Kidney (tissue), 13 donors: ENCODE measurements at regions not wholly inside any gene's neighbourhood (a gene's known extent, or its start where the extent isn't known, plus 50 kb on each side); places are given as distances from the start of the nearest gene placed in this dataset.

Experiments used
- DNase-seq, 5 donors: peaks; one replicate each; pipeline ENCODE4 v3.0.0-alpha.2; 2013 to 2020
- FAIRE-seq: peaks from 2 replicates; lab custom pipeline; 2012; peaks lifted over from hg19 to GRCh38; lab: Jason Lieb, UNC
- H3K27ac ChIP-seq, 2 donors: one replicate each; pipeline ENCODE4 v1.7.0; 2013; ENCODE audit warnings: low read depth in 2 of 2, low read length in 2 of 2, inconsistent platforms in 1 of 2
- H3K27me3 ChIP-seq: one replicate; pipeline ENCODE4 v1.7.1; 2013; ENCODE audit warnings: low read length, inconsistent platforms; ENCODE audit not compliant: control insufficient read depth, insufficient read depth
- H3K36me3 ChIP-seq, 3 donors: one replicate each; pipeline versions ENCODE4 v1.7.0 to v1.7.1; 2013; ENCODE audit warnings: low read length in 3 of 3, control low read depth in 1 of 3, inconsistent platforms in 1 of 3; ENCODE audit not compliant: insufficient read depth in 3 of 3, control insufficient read depth in 2 of 3
- H3K4me1 ChIP-seq, 3 donors: one replicate each; pipeline versions ENCODE4 v1.7.0 to v1.7.1; 2013; ENCODE audit warnings: low read length in 3 of 3, inconsistent platforms in 1 of 3, low read depth in 1 of 3; ENCODE audit not compliant: control insufficient read depth in 2 of 3, insufficient read depth in 2 of 3
- H3K4me3 ChIP-seq, 3 donors: one replicate each; pipeline versions ENCODE4 v1.7.0 to v1.8.1; 2013; ENCODE audit warnings: low read length in 3 of 3, control low read depth in 1 of 3, inconsistent platforms in 1 of 3
- H3K9ac ChIP-seq, 3 donors: one replicate each; pipeline versions ENCODE4 v1.7.0 to v1.7.1; 2013; ENCODE audit warnings: low read length in 3 of 3, control low read depth in 1 of 3, inconsistent platforms in 1 of 3
- H3K9me3 ChIP-seq, 3 donors: one replicate each; pipeline versions ENCODE4 v1.7.0 to v1.7.1; 2013; ENCODE audit warnings: low read length in 3 of 3, control low read depth in 1 of 3, inconsistent platforms in 1 of 3; ENCODE audit not compliant: control insufficient read depth in 2 of 3, insufficient read depth in 1 of 3
- CTCF ChIP-seq: IDR thresholded peaks from 3 replicates; pipeline ENCODE4 v1.5.1; 2012; ENCODE audit warnings: mild to moderate bottlenecking, moderate library complexity, borderline replicate concordance; ENCODE audit not compliant: insufficient read depth; ENCODE audit errors: extremely low read depth
- intact Hi-C: fragments of 100-400 bp; cut with DNase I; formaldehyde crosslinking; loops from one replicate; pipeline ENCODE4 v1.11.1; 2022
- donor health status: control.
- donor health status: control.
- donor health status: control.
- donor health status: control.
- donor health status: control.
- donor health status: DM: yes; HTN: yes; CAD: no.
- donor health status: Normal renal cell carcinoma (clear cell type).

- no peak overlapping the region for H3K27ac ChIP-seq
- intact Hi-C loops: no loop called here
- TF ChIP-seq CTCF: no peak
- H3K4me3 ChIP-seq: no peak overlapping the region
- H3K9me3 ChIP-seq: no peaks in the 10 kb centered on the region
- no peaks in the 10 kb centered on the region for H3K27me3 ChIP-seq
- H3K4me1 ChIP-seq: no peaks in the 10 kb centered on the region
- H3K9ac ChIP-seq: no peak overlapping the region
- FAIRE-seq (no peak), DNase-seq (no peak)
- no peaks in the 10 kb centered on the region for H3K36me3 ChIP-seq
These were observed 432.5 kb downstream of the MFSD1 start for GRCh38 chr3:159234306-159234705.

- Histone ChIP-seq H3K9me3 (no peaks in the 10 kb centered on the region), H3K9ac (no peak overlapping the region), H3K36me3 (no peaks in the 10 kb centered on the region), H3K27ac (no peak overlapping the region), H3K4me3 (no peak overlapping the region), H3K27me3 (no peaks in the 10 kb centered on the region), H3K4me1 (no peaks in the 10 kb centered on the region)
- FAIRE-seq: no peak
- peak in 1 of 5 donors; percentile 2 for DNase-seq
- intact Hi-C loops: no loop called here
- no peak for TF ChIP-seq CTCF
These were observed 434.5 kb downstream of the MFSD1 start for GRCh38 chr3:159236321-159236720.

GRCh38 chr3:159237226-159237625 lies 435.4 kb downstream of the MFSD1 start:
- no peak for TF ChIP-seq CTCF
- Histone ChIP-seq H3K9me3 (no peaks in the 10 kb centered on the region), H3K27ac (no peak overlapping the region), H3K36me3 (no peaks in the 10 kb centered on the region), H3K4me3 (no peak overlapping the region), H3K4me1 (no peaks in the 10 kb centered on the region), H3K9ac (no peak overlapping the region), H3K27me3 (no peaks in the 10 kb centered on the region)
- intact Hi-C loops: no loop called here
- no peak for FAIRE-seq
- no peak for DNase-seq

GRCh38 chr3:159238646-159239045 lies 436.8 kb downstream of the MFSD1 start:
- Histone ChIP-seq H3K9ac (no peak overlapping the region), H3K4me3 (no peak overlapping the region), H3K4me1 (no peaks in the 10 kb centered on the region), H3K36me3 (no peaks in the 10 kb centered on the region), H3K9me3 (no peaks in the 10 kb centered on the region), H3K27me3 (no peaks in the 10 kb centered on the region), H3K27ac (no peak overlapping the region)
- TF ChIP-seq CTCF: no peak
- FAIRE-seq (no peak), DNase-seq (no peak)
- intact Hi-C loops: no loop called here
